HG02938 (cell line): ENCODE measurements at regions not wholly inside any gene's neighbourhood (a gene's known extent, or its start where the extent isn't known, plus 50 kb on each side); places are given as distances from the start of the nearest gene placed in this dataset.
"Not testable (repeated sequence)": the region's sequence is repeated elsewhere in the genome, so short reads cannot be mapped to it uniquely, and the experiment has no call there.

Experiments
- ATAC-seq: cut with Tn5 transposase; IDR thresholded peaks from one replicate; pipeline ENCODE4 v1.9.1; 2021; ENCODE audit warnings: mild to moderate bottlenecking, moderate library complexity; ENCODE audit not compliant: unreplicated experiment

DNA sequence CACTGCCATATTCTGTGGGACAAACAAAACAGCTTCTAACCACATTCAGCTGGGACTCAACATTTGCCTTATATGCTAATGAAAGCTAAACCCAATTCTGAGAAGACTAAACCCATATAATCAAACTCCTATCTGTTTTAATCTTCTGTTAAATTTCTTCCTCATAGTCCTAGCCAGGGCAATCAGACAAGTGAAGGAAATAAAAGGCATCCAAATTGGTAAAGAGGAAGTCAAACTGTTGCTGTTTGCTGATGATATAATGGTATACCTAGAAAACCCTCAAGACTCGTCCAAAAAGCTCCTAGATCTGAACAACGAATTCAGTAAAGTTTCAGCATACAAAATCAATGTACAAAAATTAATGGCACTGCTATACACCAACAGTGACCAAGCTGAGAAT lies 157.1 kb downstream of the PHLDA1 start:
- ATAC-seq, result no peak

DNA sequence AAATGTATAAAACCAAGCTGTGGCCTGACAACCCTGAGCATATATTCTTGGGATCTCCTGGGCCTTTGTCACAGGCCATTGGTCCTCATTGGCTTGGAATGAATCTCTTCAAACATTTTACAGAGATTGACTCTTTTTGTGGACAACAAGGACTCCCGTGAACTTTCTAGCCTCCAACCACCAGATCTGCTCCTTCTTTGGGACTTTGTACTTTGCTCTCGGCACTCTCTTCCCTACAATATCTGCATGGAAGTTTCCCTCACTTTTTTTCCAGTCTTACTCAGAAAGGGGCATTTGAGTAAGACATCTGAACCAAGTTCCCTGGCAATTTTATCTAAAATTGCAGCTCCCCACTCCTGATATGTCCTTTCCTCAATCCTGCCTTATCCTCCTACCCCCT lies 158.8 kb downstream of the PHLDA1 start:
- ATAC-seq, result no peak

DNA sequence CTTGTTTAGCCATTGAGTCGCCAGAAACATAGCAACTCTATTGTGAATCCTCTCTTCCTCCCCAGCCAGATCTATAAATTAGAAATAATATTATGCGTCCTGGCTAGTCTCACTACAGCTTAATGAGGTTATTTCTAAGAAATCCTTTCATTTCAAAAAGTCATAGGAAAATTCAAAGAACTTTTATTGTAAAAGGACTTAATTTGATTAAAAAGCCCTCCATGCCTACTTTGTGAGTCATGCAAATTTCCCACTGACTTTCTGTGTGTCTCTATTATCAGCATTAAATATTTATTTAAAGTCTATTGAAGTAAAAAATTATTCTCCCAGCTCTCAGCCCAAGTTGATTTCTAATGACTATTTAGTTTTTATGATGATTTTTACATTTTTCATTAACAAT lies 160.7 kb downstream of the PHLDA1 start:
- no peak for ATAC-seq

DNA sequence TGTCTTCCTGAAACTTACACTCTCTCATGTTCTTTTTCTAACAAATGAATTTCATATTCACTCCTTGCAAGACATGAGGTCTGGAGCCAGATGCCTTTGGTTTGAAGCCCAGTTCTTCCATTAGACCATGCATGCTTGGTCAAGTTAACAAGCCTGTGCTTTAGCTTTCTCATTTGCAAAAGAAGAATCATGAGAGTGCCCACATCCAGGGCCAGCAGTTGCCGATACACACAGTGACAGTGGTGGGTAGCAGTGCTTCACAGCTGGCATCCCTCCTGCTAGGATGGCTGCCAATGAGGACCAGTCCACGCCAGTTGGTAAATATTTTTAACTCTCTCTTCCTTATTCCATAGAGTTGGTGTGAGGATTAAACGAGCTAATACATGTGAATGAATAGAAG lies 163.1 kb downstream of the PHLDA1 start:
- no peak for ATAC-seq

DNA sequence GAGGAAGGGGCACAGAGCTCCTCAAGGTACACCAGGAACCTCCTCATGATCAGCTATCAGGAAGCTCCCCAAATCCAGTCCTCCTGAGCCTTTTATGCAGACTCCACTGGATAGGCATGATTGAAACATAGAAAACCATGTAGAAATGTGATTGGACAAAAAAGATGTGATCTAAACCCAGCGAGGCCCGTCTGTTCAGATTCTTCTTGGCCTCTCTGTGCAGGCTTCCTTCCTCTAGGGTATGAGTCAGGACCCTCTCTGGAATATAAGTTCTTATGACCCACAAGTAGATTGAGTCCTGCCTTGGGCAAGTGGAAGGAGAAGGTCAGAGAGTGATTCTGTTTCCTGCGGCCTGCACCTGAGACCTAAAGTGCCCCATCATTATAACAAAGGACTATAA lies 166.3 kb downstream of the PHLDA1 start:
- ATAC-seq, result no peak

DNA sequence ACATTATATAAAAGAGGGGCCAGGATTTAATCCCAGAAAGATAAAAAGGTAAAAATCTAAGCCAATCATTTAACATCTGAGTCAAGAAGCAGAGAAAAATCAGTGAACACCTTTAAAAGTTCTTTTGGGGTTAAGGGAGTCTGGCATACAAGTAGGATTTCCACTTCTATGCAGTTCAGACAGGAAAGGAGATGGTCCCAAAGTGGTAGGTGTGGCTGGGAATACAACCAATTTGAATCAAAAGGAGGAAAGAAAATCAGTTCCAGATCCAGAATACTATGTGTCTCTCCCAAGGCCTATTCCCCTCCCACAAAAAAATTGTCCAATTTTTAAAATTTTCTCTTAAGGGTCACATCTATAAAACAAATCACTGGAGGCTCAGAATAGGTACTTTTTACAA lies 167.4 kb downstream of the PHLDA1 start:
- no peak for ATAC-seq

DNA sequence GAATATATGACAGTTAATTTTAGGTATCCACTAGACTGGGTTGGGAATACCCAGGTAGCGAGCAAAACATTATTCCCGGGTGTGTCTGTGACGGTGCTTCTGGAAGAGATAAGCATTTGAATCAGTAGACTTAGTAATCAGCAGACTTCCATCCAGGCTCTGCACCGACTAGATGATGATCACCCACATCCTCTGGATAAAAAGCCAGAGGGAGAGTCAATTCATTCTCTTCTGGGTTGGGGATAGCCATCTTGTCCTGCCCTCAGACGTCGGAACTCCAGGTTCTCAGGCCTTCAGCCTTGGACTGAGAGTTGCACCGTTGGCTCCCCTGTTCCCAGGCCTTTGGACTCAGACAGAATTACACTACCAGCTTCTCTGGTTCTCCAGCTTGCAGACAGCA lies 168.0 kb downstream of the PHLDA1 start:
- ATAC-seq, result no peak

DNA sequence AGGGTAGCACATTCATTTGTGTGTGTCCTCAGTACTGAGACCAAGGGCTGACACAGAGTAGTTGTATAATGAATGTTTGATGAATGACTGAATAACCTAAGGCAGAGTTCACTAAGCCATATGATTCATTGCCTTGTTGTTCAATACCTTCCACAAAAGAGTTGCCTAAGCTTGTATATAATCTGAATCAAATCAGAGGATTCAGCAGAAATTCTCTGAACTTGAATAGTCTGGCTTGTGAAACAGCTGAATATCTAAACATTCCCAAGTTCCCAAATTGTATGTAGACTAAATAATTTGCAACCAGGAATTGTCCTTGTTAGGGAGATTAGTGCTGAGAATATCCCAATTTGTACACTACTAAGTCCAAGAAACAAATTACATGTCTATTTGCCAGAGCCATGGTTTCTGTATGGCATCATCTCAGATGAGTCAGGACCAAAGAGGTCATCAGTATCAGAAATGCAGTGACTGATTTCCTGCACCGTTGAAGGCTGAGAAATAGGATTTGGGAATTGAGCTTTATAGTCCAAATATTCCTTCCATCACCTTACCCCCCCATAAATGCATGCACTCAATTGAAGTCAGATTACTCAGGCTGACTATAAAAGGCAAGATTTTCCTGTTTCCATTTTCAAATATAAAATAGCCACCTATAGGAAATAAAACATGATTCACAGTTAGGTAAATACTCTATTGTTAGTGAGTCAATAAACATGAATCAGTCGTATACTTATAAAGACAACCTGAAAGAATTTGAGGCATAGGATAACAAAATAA lies 168.7 kb downstream of the PHLDA1 start:
- ATAC-seq, result no peak

DNA sequence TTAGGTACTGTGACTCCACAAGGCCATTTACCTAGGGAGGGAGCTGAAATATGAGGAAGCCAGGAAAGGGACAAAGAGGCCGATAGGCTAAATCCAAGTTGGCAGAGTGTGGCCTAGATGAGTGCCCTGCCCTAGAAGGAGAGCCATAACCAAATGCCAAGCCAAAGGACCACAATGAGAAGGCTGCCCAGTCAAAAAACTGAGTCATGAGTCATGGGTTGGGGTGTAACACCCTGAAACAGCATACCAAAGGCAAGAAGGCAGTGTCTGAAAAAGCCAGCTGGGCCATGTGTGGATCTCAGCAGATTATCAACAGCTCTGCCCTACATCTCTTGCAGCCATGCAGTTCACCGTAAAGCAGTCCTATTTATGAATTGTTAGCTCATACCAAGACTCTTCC lies 171.7 kb downstream of the PHLDA1 start:
- ATAC-seq, result no peak

DNA sequence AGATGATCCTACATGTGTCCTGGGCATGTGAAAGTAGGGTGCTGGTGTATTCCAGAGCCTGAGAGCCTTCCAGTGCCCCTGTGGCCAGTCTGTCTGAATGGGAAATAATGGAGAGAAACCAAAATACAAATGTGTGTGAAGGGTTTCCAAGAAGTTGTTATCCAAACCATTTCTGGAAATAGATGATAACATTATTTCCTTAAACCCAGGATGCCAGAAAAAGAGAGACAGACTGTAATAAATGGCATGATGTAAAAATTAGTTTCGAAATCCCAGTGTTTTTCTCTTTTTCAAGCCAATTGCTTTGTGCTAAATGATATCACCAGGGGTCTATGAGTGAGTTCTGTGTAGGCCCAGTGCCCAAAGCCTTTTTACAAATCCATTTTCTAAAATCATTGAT lies 175.3 kb downstream of the PHLDA1 start:
- no peak for ATAC-seq

DNA sequence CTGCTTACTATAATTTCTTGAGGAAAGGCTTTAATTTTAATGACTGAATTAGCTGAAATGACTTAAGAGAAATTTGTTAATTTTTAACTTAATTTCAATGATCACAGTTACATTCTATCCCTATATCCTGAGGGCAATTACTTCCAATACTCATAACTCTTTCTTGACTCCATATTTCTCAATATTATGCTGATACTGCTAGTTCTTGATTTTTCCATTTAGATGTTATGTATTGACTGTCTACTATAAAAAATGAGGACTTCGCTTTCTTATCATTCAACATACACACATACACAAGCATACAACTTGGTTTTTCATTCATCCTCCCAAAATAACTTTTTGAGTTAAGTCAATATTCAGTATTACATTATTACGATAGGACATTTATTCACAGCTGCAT lies 176.2 kb downstream of the PHLDA1 start:
- no peak for ATAC-seq

DNA sequence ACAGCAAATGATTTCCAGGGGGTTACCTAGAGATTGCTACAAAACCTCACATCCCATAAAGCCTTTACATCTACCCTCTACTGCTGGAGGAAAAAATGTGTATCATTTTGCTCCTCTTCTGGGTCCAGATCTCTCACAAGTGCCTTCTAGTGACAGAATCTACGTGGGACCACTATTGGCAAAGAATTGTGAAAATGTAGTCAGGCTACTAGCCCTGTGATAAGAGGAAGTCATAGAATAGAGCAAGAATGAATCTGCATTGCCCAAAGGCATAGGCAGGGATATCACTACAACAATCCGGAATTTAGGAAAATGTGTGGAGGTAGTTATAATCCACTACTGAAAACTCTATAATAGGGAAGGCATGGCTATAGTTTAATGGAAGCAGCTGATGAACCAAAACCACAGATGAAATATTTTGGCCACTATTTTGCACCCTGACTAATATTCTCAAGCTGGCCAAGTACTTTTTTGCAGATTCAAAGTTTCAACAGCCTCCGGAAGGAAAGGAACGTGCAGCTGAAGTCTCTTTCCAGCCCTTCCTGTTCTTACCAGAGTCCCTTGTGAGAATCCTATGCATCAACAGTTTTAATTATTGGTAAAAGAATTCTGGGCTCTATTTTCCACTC lies 176.8 kb downstream of the PHLDA1 start:
- ATAC-seq, result no peak

DNA sequence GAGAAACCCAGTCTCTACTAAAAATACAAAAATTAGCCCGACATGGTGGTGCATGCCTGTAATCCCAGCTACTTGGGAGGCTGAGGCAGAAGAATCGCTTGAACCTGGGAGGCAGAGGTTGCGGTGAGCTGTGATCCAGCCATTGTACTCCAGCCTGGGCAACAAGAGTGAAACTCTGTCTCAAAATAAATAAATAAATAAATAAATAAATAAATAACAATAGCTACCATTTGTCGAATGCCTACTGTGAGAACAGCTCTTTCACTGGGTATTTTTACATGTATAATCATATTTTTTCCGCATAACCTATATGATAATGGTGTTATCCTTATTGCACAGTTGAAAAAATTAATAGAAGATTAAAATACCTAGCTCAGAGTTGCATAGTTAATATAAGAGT lies 177.4 kb downstream of the PHLDA1 start:
- not testable (repeated sequence) for ATAC-seq

DNA sequence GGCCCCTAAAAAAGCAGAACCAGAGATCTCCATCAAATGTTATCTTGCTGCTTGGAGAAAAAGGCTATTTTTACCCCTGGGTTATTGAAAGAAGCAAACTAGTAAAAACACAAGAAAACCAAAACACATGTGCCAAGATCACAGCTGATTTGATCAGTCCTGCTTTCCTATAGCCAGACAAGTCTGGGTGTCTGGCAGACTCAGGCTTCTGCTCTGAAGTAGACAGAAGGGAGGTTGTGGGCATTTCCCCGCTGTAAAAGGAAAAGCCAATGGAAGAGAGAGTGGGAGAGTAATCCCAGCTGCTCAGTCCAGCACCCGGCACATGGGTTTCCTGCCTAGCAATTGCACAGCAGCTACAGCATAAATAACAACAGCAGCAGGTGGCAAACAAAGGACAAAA lies 177.9 kb downstream of the PHLDA1 start:
- no peak for ATAC-seq

DNA sequence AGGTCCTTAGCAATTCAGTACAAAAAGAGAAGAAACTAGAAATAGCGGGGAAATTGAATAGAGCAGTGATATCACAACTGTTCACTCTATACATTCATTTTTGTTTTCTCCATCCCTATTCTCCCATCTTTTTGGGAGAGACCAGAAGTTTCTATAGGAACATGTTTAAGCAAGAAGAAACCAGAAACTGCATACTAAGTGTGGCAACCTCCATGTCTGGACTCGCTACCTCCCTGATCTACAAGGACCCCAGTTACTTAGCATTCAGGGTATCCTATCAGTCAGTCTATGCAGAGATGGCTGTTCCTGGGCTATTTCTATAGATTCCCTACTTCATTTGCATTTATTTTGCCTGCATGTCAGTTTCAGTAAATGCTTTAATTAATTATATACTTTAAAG lies 178.6 kb downstream of the PHLDA1 start:
- ATAC-seq, result no peak

DNA sequence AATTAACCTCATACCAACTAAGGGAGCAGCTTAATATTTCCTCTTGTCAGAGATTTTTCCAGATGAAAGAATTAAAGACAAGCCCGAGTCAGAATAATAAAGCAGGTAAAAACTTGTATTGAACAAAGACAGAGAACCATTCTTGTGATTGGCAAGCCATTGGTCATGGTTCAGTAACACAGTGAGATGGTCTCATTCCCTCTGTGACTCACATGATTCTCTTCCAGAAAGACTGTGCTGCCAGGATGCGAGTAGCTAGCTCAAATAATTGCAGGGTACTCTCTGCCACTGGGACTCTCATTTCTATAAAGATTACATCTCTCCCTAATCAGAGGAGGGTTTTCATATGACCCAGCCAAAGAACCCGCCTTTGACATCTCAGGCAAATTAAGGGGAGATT lies 179.4 kb downstream of the PHLDA1 start:
- ATAC-seq, result no peak

DNA sequence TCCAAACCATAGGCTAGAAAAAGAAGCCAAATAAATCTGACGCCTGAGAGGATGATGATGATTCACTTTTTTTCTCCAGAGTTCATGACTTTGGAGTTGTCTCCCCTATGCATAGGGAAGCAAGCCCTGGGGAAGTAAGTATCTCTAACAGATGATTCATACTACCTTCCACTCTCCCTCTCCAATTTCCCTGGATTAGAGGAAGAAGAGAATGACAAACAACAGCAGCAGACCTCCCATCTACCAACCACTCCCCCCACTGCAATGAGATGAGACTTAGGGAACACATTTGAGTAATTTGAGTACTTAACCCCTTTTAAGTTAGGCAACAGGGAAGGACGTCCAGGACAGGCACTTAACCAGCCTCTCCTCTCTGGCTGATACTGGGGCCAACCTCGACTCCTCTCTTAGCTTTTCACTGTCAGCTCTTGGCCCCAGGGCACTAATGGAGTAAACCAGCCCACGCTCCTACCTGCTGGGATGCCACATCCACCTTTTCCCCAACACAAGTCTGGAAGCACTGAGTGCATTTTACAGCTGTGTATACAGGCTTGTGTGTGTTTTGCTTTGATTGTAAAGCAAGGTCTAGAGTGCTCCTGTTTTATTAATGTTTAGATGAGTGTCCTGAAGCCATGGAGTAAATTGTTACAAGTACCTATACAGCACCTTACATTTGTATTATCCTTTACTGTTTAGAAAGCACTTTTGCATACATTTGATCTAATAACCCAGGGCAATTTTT lies 180.7 kb downstream of the PHLDA1 start:
- ATAC-seq, result no peak

DNA sequence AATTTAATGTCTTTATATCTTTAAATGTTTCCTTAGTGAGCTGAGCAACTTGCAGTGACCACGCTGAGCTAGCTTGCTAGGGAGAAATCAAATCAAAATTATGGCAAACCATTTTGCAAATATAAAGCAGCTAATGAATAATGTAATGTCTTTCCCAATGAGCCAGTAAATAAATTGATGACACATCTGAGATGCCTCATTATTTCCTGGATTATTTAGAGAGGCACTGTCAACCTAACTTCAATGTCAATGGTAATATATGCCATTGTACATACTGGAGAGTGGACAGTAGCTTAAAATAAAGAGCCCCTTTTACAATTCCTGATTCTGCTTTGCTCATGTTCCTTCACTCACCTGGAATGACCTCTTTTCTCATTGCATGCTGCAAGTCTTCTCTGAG lies 182.6 kb downstream of the PHLDA1 start:
- no peak for ATAC-seq

DNA sequence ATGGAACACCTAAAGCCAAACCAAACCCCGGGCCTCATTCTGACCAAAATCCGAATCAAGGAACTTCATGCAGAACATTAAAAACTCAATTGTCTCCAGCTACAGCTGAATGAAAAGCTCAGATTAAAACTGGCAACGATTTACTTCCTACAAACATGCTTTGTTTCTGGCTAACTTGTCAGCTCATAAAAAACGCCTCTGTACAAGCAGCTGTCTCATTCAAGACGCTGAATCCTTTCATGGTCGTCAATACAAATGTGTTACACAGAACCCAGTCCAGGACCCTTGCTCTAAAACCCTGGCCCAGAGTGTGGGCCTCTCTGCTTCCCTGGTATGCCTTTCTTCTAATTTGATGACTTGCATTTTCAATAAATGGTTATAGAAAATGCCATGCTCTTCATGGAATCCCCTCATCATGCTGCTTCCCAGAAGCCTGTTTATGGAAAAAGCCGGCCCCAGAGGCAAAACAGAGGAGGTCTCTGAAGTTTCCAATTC lies 183.1 kb downstream of the PHLDA1 start:
- ATAC-seq, result no peak

DNA sequence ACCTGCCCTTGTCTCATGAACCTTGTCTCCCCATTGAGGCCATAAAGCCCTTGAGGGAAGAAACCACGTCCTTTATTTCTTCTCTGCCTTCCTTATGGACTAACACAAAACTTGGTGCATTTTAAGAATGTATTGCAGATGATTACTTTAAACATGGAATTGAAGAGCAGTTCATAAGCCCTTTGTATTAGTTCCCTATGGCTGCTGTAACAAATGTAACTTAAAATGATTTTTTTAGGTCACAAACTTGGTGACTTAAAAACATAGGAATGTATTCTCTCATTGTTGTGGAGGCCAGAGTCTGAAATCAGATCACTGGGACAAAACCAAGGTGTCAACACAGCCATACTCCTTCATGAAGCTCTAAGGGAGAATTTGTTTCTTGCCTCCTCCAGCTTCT lies 185.5 kb downstream of the PHLDA1 start:
- no peak for ATAC-seq

DNA sequence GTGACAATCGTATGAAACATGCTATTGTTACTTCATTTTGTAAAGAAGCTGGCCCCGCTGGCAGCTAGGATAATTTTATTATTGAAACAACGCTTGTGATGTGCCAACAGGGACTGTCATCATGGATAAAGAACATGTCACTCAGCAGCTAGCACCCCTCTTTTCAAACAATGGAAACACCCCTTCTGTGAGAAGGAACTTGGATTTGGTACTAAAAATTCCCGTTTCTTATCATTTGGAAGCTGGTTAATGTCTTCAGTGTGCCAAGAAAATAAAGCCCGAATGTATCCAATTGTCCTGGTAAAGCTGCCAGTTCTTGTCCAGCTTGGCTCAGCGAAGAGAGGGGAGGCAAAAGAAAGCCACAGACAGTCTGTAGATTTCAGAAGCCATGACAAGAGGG lies 186.6 kb downstream of the PHLDA1 start:
- ATAC-seq, result no peak
